HG03558 (cell line): ENCODE measurements at regions not wholly inside any gene's neighbourhood (a gene's known extent, or its start where the extent isn't known, plus 50 kb on each side); places are given as distances from the start of the nearest gene placed in this dataset.
"Not testable (repeated sequence)": the region's sequence is repeated elsewhere in the genome, so short reads cannot be mapped to it uniquely, and the experiment has no call there.

Experiments used
- ATAC-seq: cut with Tn5 transposase; IDR thresholded peaks from one replicate; pipeline ENCODE4 v1.9.1; 2021; ENCODE audit warnings: moderate number of reproducible peaks; ENCODE audit not compliant: unreplicated experiment; ENCODE audit errors: extremely low read depth

- ATAC-seq = no peak
Observed at GRCh38 chr3:197431346-197431910, 124.3 kb downstream of the BDH1 start.

DNA sequence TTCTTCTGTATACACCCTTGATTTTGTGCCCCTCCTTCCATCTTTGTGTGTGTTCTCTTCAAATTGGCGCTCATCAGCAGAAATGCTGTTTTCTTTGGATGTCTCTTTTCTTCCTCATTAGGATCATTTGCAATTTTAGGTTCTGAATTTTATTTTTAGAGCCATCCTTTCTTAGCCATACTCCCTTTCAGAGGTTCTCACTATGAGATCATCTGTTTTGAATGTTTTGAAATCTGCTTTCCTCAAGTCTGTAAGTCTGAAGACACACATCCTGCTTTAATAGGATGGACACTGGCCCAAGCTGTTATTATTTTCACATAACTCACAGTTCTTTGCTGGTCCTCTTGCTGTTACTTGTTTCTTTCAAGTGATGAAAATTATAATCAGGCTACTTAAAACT is 124.8 kb downstream of the BDH1 start:
- ATAC-seq = no peak

DNA sequence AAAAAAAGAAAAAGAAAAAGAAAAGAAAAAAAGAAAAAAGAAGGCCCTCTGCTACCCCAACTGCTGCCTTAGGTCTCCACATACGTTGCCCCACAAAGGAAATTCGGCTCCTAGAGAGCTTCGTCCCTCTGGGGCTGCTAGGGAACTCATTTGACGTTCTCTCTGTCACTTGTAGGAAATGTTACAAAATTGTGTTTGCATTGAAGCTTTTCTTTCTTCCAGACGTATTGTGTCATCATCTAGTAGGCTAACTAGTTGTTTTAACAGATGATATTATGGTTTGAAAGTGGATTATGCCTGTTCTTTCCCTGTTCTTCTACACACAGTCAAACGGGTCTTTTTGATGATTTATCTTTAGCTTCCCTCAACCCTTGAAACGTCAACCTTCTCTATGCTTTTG is 125.3 kb downstream of the BDH1 start:
- ATAC-seq = no peak

GRCh38 chr3:197428952-197429351 is 126.8 kb downstream of the BDH1 start:
- no peak for ATAC-seq

DNA sequence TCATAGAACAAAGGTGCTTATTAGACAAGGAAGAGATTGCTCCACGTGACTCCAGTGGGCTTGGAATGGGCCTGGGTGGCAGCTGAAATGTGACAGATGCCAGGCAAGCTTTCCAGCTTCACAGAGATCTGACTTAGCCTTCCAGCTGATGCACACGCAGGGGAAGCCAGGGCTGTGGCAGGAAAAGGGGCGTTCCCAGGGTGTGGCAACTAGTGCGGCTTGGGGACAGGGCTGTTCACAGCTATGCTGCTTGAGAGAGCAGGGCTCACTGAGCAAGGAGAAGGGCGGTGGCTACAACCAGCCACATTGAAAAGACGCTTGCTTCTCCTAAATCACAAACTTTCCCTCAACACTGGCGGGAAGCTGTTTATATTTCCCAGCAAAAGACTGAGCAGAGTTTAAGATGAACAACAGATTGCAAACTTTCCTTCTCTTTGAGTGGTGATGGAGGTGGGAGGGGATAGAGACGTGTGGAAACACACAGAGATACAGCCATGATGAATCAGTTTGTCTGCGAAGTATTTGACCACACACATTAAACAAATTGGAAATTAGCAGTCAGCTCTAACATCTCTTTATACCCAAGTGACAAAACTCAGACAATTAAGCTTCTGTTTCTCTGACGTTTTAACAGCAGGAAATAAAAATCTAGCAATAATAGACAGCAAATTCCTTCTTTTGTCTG is 127.5 kb downstream of the BDH1 start:
- no peak for ATAC-seq

- ATAC-seq = no peak
Observed at GRCh38 chr3:197427021-197427420, 128.6 kb upstream of the DLG1 start.

GRCh38 chr3:197426121-197426566 is 127.7 kb upstream of the DLG1 start:
- ATAC-seq = no peak

GRCh38 chr3:197425485-197426120 is 127.2 kb upstream of the DLG1 start:
- ATAC-seq = no peak

DNA sequence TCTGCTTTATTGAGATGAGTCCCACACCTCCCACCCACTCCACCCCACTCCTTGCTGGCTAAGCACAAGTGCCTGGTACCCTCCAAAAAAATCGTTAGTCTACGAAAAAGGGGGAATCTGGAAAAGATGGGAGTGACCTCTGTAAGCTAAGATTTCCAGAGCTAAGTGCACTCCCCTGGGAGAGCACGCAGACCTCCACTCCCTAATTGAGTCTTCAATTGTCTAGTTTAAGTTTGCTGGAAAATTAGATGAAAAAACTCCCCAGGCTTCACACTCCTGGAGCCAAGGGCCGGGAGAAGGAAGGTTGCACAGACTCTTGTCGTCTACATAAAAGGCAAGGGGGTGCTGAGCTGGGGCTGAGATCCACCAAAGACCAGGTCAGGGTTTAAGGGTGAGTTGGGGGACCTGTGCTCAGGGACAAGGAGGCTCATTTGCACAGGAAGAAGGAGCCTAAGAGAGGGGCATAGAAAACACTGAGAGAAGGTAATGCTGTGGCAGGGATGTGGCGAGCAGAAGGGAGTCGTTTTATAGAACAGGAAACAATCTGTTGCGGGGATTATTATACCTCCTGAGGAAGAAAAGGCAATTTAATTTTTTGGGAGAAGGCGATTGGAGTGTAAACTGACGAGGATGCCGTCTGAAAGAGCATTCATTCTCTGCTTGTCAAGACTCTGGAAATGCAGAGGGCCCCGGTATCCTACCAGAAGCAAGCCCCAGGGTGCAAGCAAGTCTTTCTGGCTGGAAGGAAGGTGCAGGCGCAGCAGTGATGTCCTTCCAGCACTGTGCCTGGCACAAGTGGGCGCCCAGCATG is 126.5 kb upstream of the DLG1 start:
- ATAC-seq = no peak

- no peak for ATAC-seq
Observed at GRCh38 chr3:197424266-197424665, 125.9 kb upstream of the DLG1 start.

- no peak for ATAC-seq
Observed at GRCh38 chr3:197423376-197423775, 125.0 kb upstream of the DLG1 start.

- ATAC-seq = no peak
Observed at GRCh38 chr3:197422506-197422905, 124.1 kb upstream of the DLG1 start.

- ATAC-seq = no peak
Observed at GRCh38 chr3:197421021-197421420, 122.6 kb upstream of the DLG1 start.

GRCh38 chr3:197420566-197420965 is 122.2 kb upstream of the DLG1 start:
- no peak for ATAC-seq

GRCh38 chr3:197420115-197420514 is 121.7 kb upstream of the DLG1 start:
- no peak for ATAC-seq

GRCh38 chr3:197419696-197420095 is 121.3 kb upstream of the DLG1 start:
- no peak for ATAC-seq

- no peak for ATAC-seq
Observed at GRCh38 chr3:197417911-197418618, 119.7 kb upstream of the DLG1 start.

GRCh38 chr3:197417441-197417840 is 119.0 kb upstream of the DLG1 start:
- ATAC-seq = no peak

- ATAC-seq = not testable (repeated sequence)
Observed at GRCh38 chr3:197411899-197412298, 113.5 kb upstream of the DLG1 start.

- ATAC-seq = not testable (repeated sequence)
Observed at GRCh38 chr3:197410170-197410569, 111.8 kb upstream of the DLG1 start.
